Adrenal gland (tissue), 9 donors: ENCODE measurements at regions not wholly inside any gene's neighbourhood (a gene's known extent, or its start where the extent isn't known, plus 50 kb on each side); places are given as distances from the start of the nearest gene placed in this dataset.

ENCODE experiments used
- DNase-seq, 7 donors: peaks; one replicate each; pipeline ENCODE4 v3.0.0-alpha.2; 2019 to 2020
- H3K27ac ChIP-seq, 5 donors: fragments of 200-600 bp; sonication (generic) in 4 of 5; 1 replicate in 3 of 5; 2 replicates in 2 of 5; pipeline versions ENCODE4 v1.5.1 to v1.8.0; 2016 to 2020; ENCODE audit warnings: mild to moderate bottlenecking in 1 of 5
- H3K27me3 ChIP-seq: fragments of 200-600 bp; 2 replicates; pipeline ENCODE4 v1.8.0; 2021
- H3K36me3 ChIP-seq, 2 donors: fragments of 200-600 bp; replicated peaks in 1 of 2; 1 replicate in 1 of 2; 2 replicates in 1 of 2; pipeline versions ENCODE4 v1.5.1 to v1.8.0; 2018 to 2022
- H3K4me1 ChIP-seq, 2 donors: fragments of 200-600 bp; replicated peaks in 1 of 2; 1 replicate in 1 of 2; 2 replicates in 1 of 2; pipeline versions ENCODE4 v1.5.1 to v1.8.0; 2018 to 2021
- H3K4me3 ChIP-seq, 4 donors: fragments of 200-600 bp; sonication (generic) in 3 of 4; one replicate each; pipeline ENCODE4 v1.5.1; 2016 to 2018
- H3K9me3 ChIP-seq, 3 donors: fragments of 200-600 bp; sonication (generic) in 1 of 3; replicated peaks in 1 of 3; 1 replicate in 2 of 3; 2 replicates in 1 of 3; pipeline versions ENCODE4 v1.5.1 to v1.8.0; 2016 to 2021
- CTCF ChIP-seq, 6 experiments: fragments of 450-650 bp in 4 of 6; fragments of 200-600 bp in 2 of 6; sonication (generic) in 1 of 6; IDR thresholded peaks; 1 replicate in 5 of 6; 2 replicates in 1 of 6; pipeline versions ENCODE4 v1.5.1 to v1.8.0; 2016 to 2021; ENCODE audit warnings: antibody characterized with exemption in 6 of 6, mild to moderate bottlenecking in 2 of 6, moderate library complexity in 1 of 6
- POLR2A ChIP-seq, 2 donors: fragments of 450-650 bp; IDR thresholded peaks; one replicate each; pipeline ENCODE4 v1.6.1; 2017; ENCODE audit warnings: antibody characterized with exemption in 2 of 2, mild to moderate bottlenecking in 2 of 2, moderate library complexity in 1 of 2
- WGBS, 4 donors: extraction: QIAGEN DNeasy Blood & Tissue Kit in 2 of 4; methylation state at CpG; one replicate each; pipeline versions ENCODE4 v1.1.5 to v1.1.7; 2013 to 2017; 5-methylcytosine and 5-hydroxymethylcytosine counted together
- intact Hi-C, 2 donors: fragments of 100-400 bp; cut with DNase I; formaldehyde crosslinking; loops; one replicate each; pipeline versions ENCODE4 v1.14.1 to v1.15.0; 2022 to 2023
- donor health status: healthy with polysubstance abuse.
- donor health status: Bipolar disorder and iron deficiency.
- donor health status: DM: yes; HTN: yes; CAD: no.
- donor health status: DM: no; HTN: no; CAD: no.
- donor health status: DM: no; HTN: no; CAD: no.

- H3K9me3 ChIP-seq = no peaks in the 10 kb centered on the region
- H3K27ac ChIP-seq = no peak overlapping the region
- H3K4me1 ChIP-seq = no peaks in the 10 kb centered on the region
- DNase-seq = no peak
- no peak overlapping the region for H3K4me3 ChIP-seq
- H3K27me3 ChIP-seq = peaks cover 3% of the 10 kb centered on the region
- no peaks in the 10 kb centered on the region for H3K36me3 ChIP-seq
- intact Hi-C loops = no loop called here
- TF ChIP-seq CTCF (IDR thresholded peaks at IDR 0.05) (no peak), POLR2A (IDR thresholded peaks at IDR 0.05) (no peak)
- whole genome bisulfite sequencing, 4 donors = 49 to 65% (median 55%) methylated on average over 3 of the region's 3 CpGs
Observed at GRCh38 chr16:86395477-86395876, 114.8 kb upstream of the FOXF1 start.

GRCh38 chr16:86396422-86396821 lies 113.9 kb upstream of the FOXF1 start:
- Histone ChIP-seq H3K4me1 (no peaks in the 10 kb centered on the region), H3K9me3 (no peaks in the 10 kb centered on the region), H3K27me3 (no peaks in the 10 kb centered on the region), H3K36me3 (no peaks in the 10 kb centered on the region), H3K4me3 (no peak overlapping the region), H3K27ac (peak overlapping the region in 1 of 5 donors; percentile 30)
- DNase-seq = no peak
- intact Hi-C loops = no loop called here
- WGBS, 4 donors = 36 to 44% (median 44%) methylated on average over 9 to 10 of the region's 10 CpGs
- TF ChIP-seq POLR2A (IDR thresholded peaks at IDR 0.05) (no peak), CTCF (IDR thresholded peaks at IDR 0.05) (no peak)

GRCh38 chr16:86396901-86397311 lies 113.4 kb upstream of the FOXF1 start:
- no peaks in the 10 kb centered on the region for H3K9me3 ChIP-seq
- H3K27me3 ChIP-seq = no peaks in the 10 kb centered on the region
- intact Hi-C loops = no loop called here
- no peak for DNase-seq
- H3K36me3 ChIP-seq = no peaks in the 10 kb centered on the region
- no peaks in the 10 kb centered on the region for H3K4me1 ChIP-seq
- no peak for TF ChIP-seq CTCF (IDR thresholded peaks at IDR 0.05)
- no peak for TF ChIP-seq POLR2A (IDR thresholded peaks at IDR 0.05)
- 51 to 66% (median 57%) methylated on average over 9 of the region's 9 CpGs for WGBS, 4 donors
- peak overlapping the region in 1 of 5 donors; percentile 30 for H3K27ac ChIP-seq
- H3K4me3 ChIP-seq = no peak overlapping the region

GRCh38 chr16:86398201-86398600 lies 112.1 kb upstream of the FOXF1 start:
- intact Hi-C loops = no loop called here
- Histone ChIP-seq H3K27me3 (no peaks in the 10 kb centered on the region), H3K4me1 (no peaks in the 10 kb centered on the region), H3K9me3 (no peaks in the 10 kb centered on the region), H3K36me3 (no peaks in the 10 kb centered on the region), H3K4me3 (no peak overlapping the region), H3K27ac (no peak overlapping the region)
- DNase-seq = no peak
- WGBS, 4 donors = 65 to 67% (median 66%) methylated on average over 6 of the region's 6 CpGs
- no peak for TF ChIP-seq POLR2A (IDR thresholded peaks at IDR 0.05)
- no peak for TF ChIP-seq CTCF (IDR thresholded peaks at IDR 0.05)
